H9 (cell line): ENCODE measurements at regions not wholly inside any gene's neighbourhood (a gene's known extent, or its start where the extent isn't known, plus 50 kb on each side); places are given as distances from the start of the nearest gene placed in this dataset.

Experiments used
- DNase-seq: peaks from one replicate; pipeline ENCODE4 v3.0.0-alpha.2; 2017
- H2AFZ ChIP-seq: one replicate; pipeline ENCODE4 v1.6.1; 2013; ENCODE audit warnings: mild to moderate bottlenecking, low read length, control low read depth, moderate library complexity
- H2AK5ac ChIP-seq: 2 replicates; pipeline ENCODE4 v1.6.1; 2013; ENCODE audit warnings: low read length, control low read depth, mixed read lengths; ENCODE audit not compliant: insufficient read length
- H2BK120ac ChIP-seq: one replicate; pipeline ENCODE4 v1.6.1; 2013; ENCODE audit warnings: low read depth, mild to moderate bottlenecking, low read length, control low read depth, inconsistent platforms; ENCODE audit not compliant: poor library complexity, severe bottlenecking
- H2BK12ac ChIP-seq: 2 replicates; pipeline ENCODE4 v1.6.1; 2013; ENCODE audit warnings: low read length, control low read depth, mixed read lengths, low read depth; ENCODE audit not compliant: insufficient read length
- H2BK15ac ChIP-seq: 2 replicates; pipeline ENCODE4 v1.6.1; 2013; ENCODE audit warnings: low read depth, low read length, control low read depth
- H2BK20ac ChIP-seq: one replicate; pipeline ENCODE4 v1.6.1; 2013; ENCODE audit warnings: low read depth, mild to moderate bottlenecking, low read length, control low read depth, inconsistent platforms; ENCODE audit not compliant: poor library complexity, severe bottlenecking
- H2BK5ac ChIP-seq: 2 replicates; pipeline ENCODE4 v1.6.1; 2013; ENCODE audit warnings: low read length, control low read depth, mixed read lengths; ENCODE audit not compliant: insufficient read length
- H3K14ac ChIP-seq: 2 replicates; pipeline ENCODE4 v1.6.1; 2013; ENCODE audit warnings: low read length, control low read depth; ENCODE audit not compliant: insufficient read depth
- H3K18ac ChIP-seq: 2 replicates; pipeline ENCODE4 v1.6.1; 2013; ENCODE audit warnings: low read depth, mild to moderate bottlenecking, mixed read lengths, low read length, control low read depth; ENCODE audit not compliant: insufficient read length
- H3K23ac ChIP-seq: 2 replicates; pipeline ENCODE4 v1.6.1; 2013; ENCODE audit warnings: low read length, control low read depth, mixed read lengths, low read depth; ENCODE audit not compliant: insufficient read length
- H3K23me2 ChIP-seq: 2 replicates; pipeline ENCODE4 v1.6.1; 2013; ENCODE audit warnings: low read depth, mild to moderate bottlenecking, mixed read lengths, low read length, control low read depth; ENCODE audit not compliant: insufficient read length, poor library complexity, severe bottlenecking
- H3K27ac ChIP-seq: 2 replicates; pipeline ENCODE4 v1.5.1; 2013; ENCODE audit warnings: low read length, control low read depth, mixed read lengths, low read depth; ENCODE audit not compliant: insufficient read length
- H3K27me3 ChIP-seq: 2 replicates; pipeline ENCODE4 v1.6.1; 2013; ENCODE audit warnings: low read length, control low read depth, inconsistent platforms; ENCODE audit not compliant: insufficient read depth
- H3K4ac ChIP-seq: 2 replicates; pipeline ENCODE4 v1.6.1; 2013; ENCODE audit warnings: low read depth, mild to moderate bottlenecking, control low read depth, inconsistent platforms, low read length, moderate library complexity
- H3K4me1 ChIP-seq: 2 replicates; pipeline ENCODE4 v1.6.1; 2013; ENCODE audit warnings: low read length, control low read depth, inconsistent platforms; ENCODE audit not compliant: insufficient read depth
- H3K4me2 ChIP-seq: 2 replicates; pipeline ENCODE4 v1.6.1; 2013; ENCODE audit warnings: low read length, control low read depth, mixed read lengths; ENCODE audit not compliant: insufficient read length, insufficient read depth
- H3K56ac ChIP-seq: 2 replicates; pipeline ENCODE4 v1.6.1; 2013; ENCODE audit warnings: low read depth, mild to moderate bottlenecking, mixed read lengths, low read length, control low read depth; ENCODE audit not compliant: insufficient read length
- H3K79me1 ChIP-seq: 2 replicates; pipeline ENCODE4 v1.6.1; 2013; ENCODE audit warnings: low read depth, mild to moderate bottlenecking, moderate library complexity, low read length, control low read depth, inconsistent platforms; ENCODE audit not compliant: insufficient read depth, poor library complexity, severe bottlenecking
- H3K79me2 ChIP-seq: 2 replicates; pipeline ENCODE4 v1.6.1; 2013; ENCODE audit warnings: low read length, control low read depth, inconsistent platforms; ENCODE audit not compliant: insufficient read depth
- H3K9ac ChIP-seq: 2 replicates; pipeline ENCODE4 v1.6.1; 2013; ENCODE audit warnings: low read length, control low read depth, mixed read lengths; ENCODE audit not compliant: insufficient read length; ENCODE audit errors: extremely low read depth
- H3K9me3 ChIP-seq: one replicate; pipeline ENCODE4 v1.6.1; 2013; ENCODE audit warnings: low read depth, low read length, inconsistent platforms; ENCODE audit not compliant: control insufficient read depth
- H3T11ph ChIP-seq: one replicate; pipeline ENCODE4 v1.6.1; 2013; ENCODE audit warnings: mild to moderate bottlenecking, low read length, control low read depth, inconsistent platforms
- H4K20me1 ChIP-seq: one replicate; pipeline ENCODE4 v1.6.1; 2013; ENCODE audit not compliant: control insufficient read depth, insufficient read length, insufficient read depth
- H4K5ac ChIP-seq: 2 replicates; pipeline ENCODE4 v1.6.1; 2013; ENCODE audit warnings: low read depth, mild to moderate bottlenecking, mixed read lengths, low read length, control low read depth; ENCODE audit not compliant: insufficient read length
- H4K8ac ChIP-seq: replicated peaks from 2 replicates; pipeline ENCODE4 v1.6.1; 2013; ENCODE audit warnings: low read length, control low read depth, mixed read lengths, low read depth; ENCODE audit not compliant: insufficient read length
- H4K91ac ChIP-seq: 2 replicates; pipeline ENCODE4 v1.6.1; 2013; ENCODE audit warnings: low read depth, mild to moderate bottlenecking, moderate library complexity, mixed read lengths, low read length, control low read depth; ENCODE audit not compliant: insufficient read length
- H3K27ac Mint-ChIP-seq, 3 experiments: 2 replicates in 2 of 3; 3 replicates in 1 of 3; pipeline ENCODE4 v1.8.0; 2020 to 2021; ENCODE audit warnings: mixed read lengths in 3 of 3, mild to moderate bottlenecking in 1 of 3, moderate library complexity in 1 of 3
- H3K27me3 Mint-ChIP-seq: 2 replicates; pipeline ENCODE4 v1.8.0; 2021; ENCODE audit warnings: low read depth, mild to moderate bottlenecking, moderate library complexity, mixed read lengths
- H3K36me3 Mint-ChIP-seq, 3 experiments: 2 replicates in 2 of 3; 3 replicates in 1 of 3; pipeline ENCODE4 v1.8.0; 2020 to 2021; ENCODE audit warnings: low read depth in 3 of 3, mixed read lengths in 3 of 3; ENCODE audit not compliant: insufficient read depth in 1 of 3
- H3K4me1 Mint-ChIP-seq, 2 experiments: 2 replicates each; pipeline ENCODE4 v1.8.0; 2020; ENCODE audit warnings: mixed read lengths in 2 of 2
- H3K4me3 Mint-ChIP-seq, 2 experiments: 2 replicates in 1 of 2; 3 replicates in 1 of 2; pipeline ENCODE4 v1.8.0; 2020 to 2021; ENCODE audit warnings: mild to moderate bottlenecking in 2 of 2, mixed read lengths in 2 of 2, moderate library complexity in 1 of 2
- H3K9me3 Mint-ChIP-seq, 2 experiments: 2 replicates in 1 of 2; 3 replicates in 1 of 2; pipeline ENCODE4 v1.8.0; 2020; ENCODE audit warnings: mild to moderate bottlenecking in 2 of 2, mixed read lengths in 2 of 2, moderate library complexity in 1 of 2
- WGBS: extraction: QIAGEN DNeasy Blood & Tissue Kit; methylation state at CpG from one replicate; pipeline ENCODE4 v1.1.7; 2013; ENCODE audit warnings: missing lambda C conversion rate, low lambda C conversion rate, mixed read lengths; ENCODE audit not compliant: insufficient read length; ENCODE audit errors: extremely low coverage; 5-methylcytosine and 5-hydroxymethylcytosine counted together
- TF ChIP-seq, protein P1 (sequence below): fragments of 200-600 bp; sonication (generic); conservative IDR thresholded peaks from 3 replicates; pipeline ENCODE4 v1.8.0; 2021; ENCODE audit warnings: antibody characterized with exemption, mild to moderate bottlenecking

DNA sequence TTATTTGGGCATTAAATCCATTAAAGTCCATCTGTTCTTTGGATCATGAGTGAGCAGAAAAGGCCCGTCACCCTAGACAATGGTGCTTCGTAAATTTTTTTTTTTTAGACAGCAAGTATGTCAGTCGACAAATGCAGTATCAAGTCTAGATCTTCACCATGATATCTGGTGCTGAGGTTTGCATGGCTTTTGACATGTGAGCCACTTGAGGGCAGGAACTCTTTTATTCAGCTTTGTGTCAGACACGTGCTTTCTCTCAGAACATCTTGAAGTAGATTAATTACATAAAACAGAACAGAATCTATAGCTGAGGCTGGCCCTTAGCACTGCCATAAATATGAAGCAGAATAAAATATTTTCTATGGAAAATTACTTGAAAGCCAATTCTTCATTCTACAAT lies 62.9 kb upstream of the CARD18 start:
- no peak overlapping the region for H3K4me3 Mint-ChIP-seq

More for the DNA sequence above, 62.9 kb upstream of the CARD18 start:
- Histone ChIP-seq H3K27me3 (no peaks in the 10 kb centered on the region), H3K23me2 (no peaks in the 10 kb centered on the region), H3K4ac (no peak overlapping the region), H2AFZ (no peak overlapping the region), H2BK15ac (no peak overlapping the region), H3T11ph (no peak overlapping the region), H2BK5ac (no peak overlapping the region), H3K79me1 (no peaks in the 10 kb centered on the region), H2BK12ac (no peak overlapping the region), H3K9ac (no peak overlapping the region), H3K9me3 (no peaks in the 10 kb centered on the region), H4K8ac (no peak overlapping the region), H4K5ac (no peak overlapping the region), H3K14ac (no peak overlapping the region), H3K4me2 (no peak overlapping the region), H4K91ac (no peak overlapping the region), H3K4me1 (no peaks in the 10 kb centered on the region), H4K20me1 (no peaks in the 10 kb centered on the region), H3K56ac (no peak overlapping the region), H2BK120ac (no peak overlapping the region), H2AK5ac (no peak overlapping the region), H3K79me2 (no peaks in the 10 kb centered on the region), H3K18ac (no peak overlapping the region), H3K23ac (no peak overlapping the region), H3K27ac (no peak overlapping the region), H2BK20ac (no peak overlapping the region)
- no peaks in the 10 kb centered on the region for H3K27me3 Mint-ChIP-seq
- DNase-seq, result no peak
- TF ChIP-seq, protein P1, sequence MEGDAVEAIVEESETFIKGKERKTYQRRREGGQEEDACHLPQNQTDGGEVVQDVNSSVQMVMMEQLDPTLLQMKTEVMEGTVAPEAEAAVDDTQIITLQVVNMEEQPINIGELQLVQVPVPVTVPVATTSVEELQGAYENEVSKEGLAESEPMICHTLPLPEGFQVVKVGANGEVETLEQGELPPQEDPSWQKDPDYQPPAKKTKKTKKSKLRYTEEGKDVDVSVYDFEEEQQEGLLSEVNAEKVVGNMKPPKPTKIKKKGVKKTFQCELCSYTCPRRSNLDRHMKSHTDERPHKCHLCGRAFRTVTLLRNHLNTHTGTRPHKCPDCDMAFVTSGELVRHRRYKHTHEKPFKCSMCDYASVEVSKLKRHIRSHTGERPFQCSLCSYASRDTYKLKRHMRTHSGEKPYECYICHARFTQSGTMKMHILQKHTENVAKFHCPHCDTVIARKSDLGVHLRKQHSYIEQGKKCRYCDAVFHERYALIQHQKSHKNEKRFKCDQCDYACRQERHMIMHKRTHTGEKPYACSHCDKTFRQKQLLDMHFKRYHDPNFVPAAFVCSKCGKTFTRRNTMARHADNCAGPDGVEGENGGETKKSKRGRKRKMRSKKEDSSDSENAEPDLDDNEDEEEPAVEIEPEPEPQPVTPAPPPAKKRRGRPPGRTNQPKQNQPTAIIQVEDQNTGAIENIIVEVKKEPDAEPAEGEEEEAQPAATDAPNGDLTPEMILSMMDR, result no peak
- no peaks in the 10 kb centered on the region for H3K4me1 Mint-ChIP-seq
- no peaks in the 10 kb centered on the region for H3K9me3 Mint-ChIP-seq
- no peaks in the 10 kb centered on the region; a peak in 1 of 7 replicates for H3K36me3 Mint-ChIP-seq
- no CpG with 5 or more reads among the region's 4 CpGs for WGBS
- no peak overlapping the region for H3K27ac Mint-ChIP-seq
